ENCODE measurements at regions not wholly inside any gene's neighbourhood (a gene's known extent, or its start where the extent isn't known, plus 50 kb on each side); places are given as distances from the start of the nearest gene placed in this dataset.
A peak's percentile ranks its signal among the peaks of the same experiment; 100 is the strongest.

GRCh38 chr10:131844529-131845084 is 56.2 kb upstream of the PPP2R2D start:
- DNase-seq = no peak

- no peak for DNase-seq
Observed at GRCh38 chr10:131845505-131846239, 55.1 kb upstream of the PPP2R2D start.

GRCh38 chr10:131846240-131847101 is 54.3 kb upstream of the PPP2R2D start:
- peak; percentile 66 for DNase-seq

GRCh38 chr10:131847241-131847783 is 53.5 kb upstream of the PPP2R2D start:
- DNase-seq = no peak

GRCh38 chr10:131848296-131848695 is 52.5 kb upstream of the PPP2R2D start:
- peak; percentile 35 for DNase-seq

GRCh38 chr10:131848741-131849590 is 51.8 kb upstream of the PPP2R2D start:
- no peak for DNase-seq

GRCh38 chr10:131849591-131850382 is 51.0 kb upstream of the PPP2R2D start:
- DNase-seq = no peak

GRCh38 chr10:131850383-131850870 is 50.4 kb upstream of the PPP2R2D start:
- no peak for DNase-seq

All from NCI-H510A (cell line).